Embryonic facial prominence (tissue), 1 donor: ENCODE measurements at regions not wholly inside any gene's neighbourhood (a gene's known extent, or its start where the extent isn't known, plus 50 kb on each side); places are given as distances from the start of the nearest gene placed in this dataset.

Experiments
- DNase-seq: peaks from one replicate; pipeline ENCODE4 v3.0.0-alpha.2; 2016; ENCODE audit errors: extremely low spot score

DNA sequence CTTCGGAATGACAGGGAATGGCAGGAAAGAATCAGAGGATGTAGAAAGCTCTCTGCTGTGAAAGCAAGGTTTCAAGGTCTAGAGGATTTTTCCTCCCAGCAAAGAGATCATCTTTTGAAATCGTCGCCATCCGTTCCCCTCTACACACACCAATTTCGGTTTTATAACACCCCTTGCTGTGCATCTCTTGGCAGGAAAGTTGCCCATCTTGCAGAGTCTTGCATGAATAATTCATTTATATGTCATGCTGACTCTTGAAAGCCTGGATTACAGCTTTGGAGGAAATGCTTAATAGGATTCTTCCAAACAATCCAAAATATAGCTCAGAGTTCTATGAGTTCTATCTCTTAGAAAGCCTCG, 262.7 kb downstream of the CHL1 start:
- no peak for DNase-seq

DNA sequence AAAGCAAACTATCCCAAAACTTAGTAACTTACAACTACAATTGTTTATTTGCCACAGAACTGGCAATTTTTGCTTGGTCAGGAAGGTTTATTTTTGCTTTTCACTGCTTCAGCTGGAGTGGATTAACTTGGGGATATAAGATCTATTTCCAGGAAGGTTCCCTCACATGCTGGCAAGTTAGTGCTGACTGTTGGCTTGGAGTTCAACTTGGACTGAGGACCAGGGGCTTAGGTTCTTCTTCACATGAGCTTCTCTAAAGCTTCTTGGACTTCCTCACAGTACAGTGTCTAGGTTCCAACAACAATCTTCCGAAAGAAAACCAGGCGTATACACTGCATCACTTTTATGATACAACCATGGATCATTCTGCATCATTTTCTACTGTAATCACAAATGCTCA, 264.4 kb downstream of the CHL1 start:
- DNase-seq = no peak

DNA sequence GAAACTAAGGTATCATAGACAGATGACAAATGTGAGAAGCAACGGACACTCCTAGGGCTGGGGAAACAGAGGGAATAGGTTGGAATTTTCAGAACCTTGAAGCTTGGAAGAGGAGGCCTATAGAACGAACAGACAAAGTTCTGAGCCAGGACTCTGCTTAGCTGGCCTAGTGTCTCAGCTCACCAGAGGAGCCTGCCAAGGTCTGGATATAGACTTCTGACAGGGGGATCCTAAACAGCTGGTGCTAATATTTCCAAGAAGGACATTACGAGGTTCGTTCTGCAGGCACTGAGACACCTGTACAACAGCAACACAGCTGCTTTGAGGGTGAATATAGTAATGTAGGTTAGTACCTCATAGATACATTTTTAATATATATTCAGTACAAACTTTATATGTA, 266.3 kb downstream of the CHL1 start:
- DNase-seq = no peak

DNA sequence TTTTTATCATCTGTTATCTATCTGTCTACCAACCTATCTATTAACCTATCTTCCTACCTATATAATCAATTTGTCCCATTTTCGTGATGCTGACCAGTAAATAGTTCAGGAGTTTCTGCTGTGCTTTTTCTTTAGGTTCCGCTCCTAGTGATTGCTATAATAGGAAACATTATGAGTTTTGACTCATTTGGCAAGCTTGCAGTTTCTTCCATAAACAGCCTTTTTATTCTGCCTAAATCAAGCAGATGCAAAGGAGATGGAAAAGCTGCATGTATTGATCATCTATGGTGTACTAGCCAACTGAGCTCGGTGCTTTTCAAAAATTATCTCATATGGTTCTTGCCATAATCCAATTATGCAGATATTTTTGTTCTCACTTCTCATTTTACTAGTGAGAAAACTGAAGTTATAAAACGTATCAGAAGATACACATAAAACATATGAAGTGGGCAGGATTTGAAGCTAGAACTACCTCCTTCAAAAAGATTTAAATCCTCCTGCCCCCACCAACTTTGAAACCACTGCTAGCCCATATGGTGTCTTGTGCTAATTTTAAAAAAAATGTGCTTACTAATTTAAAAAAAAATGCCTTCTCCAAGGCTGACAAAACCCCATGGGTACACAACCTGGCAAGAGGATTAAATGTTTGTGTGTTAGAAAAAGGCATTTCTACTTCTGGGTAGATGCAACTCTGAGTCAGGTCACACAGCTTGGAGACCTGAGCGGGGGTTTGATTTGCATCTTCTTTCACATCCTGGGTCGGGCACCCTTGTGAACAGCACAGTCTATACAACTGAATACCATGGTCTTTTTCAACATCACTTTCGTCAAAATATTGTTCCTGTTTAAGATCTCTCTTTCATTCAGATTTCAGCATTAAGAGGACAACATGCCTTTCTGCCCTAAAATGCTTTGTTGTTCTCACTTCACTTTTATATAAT, 267.0 kb downstream of the CHL1 start:
- no peak for DNase-seq

DNA sequence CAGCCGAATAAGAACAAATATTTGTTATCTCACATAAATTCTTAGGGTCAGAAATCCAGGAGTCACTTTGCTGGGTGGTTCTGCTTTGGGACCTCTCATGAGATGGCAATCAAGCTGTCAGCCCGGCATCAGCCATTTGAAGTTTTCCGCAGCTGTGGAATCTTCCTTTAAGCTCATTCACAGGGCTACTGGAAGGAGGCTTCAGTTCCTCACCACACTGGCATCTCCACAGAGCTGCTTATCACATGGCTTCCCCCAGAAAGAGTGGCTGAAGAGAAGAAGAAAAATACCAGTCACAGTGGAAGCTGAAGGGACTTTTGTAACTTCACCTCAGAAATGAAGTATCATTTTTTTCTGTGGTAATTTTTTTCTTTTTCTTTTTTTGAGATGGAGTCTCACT, 267.7 kb downstream of the CHL1 start:
- no peak for DNase-seq

DNA sequence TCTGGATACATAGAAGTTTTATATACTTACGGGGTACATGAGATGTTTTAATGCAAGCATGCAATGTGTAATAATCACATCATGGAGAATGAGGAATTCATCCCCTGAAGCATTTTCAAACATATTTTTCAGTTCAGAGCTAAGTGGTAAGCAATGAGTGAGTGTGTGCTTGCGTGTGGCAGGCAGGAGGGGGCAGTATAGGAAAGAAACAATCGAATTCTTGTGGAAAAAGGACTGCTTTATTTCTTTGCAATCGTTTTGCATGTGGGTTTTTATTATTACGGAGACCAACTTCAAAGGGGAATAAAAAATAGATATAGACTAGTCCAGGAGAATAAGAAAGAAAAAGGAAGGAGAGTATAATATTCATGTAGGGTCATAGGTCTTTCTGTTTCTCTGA, 271.6 kb downstream of the CHL1 start:
- DNase-seq = no peak

DNA sequence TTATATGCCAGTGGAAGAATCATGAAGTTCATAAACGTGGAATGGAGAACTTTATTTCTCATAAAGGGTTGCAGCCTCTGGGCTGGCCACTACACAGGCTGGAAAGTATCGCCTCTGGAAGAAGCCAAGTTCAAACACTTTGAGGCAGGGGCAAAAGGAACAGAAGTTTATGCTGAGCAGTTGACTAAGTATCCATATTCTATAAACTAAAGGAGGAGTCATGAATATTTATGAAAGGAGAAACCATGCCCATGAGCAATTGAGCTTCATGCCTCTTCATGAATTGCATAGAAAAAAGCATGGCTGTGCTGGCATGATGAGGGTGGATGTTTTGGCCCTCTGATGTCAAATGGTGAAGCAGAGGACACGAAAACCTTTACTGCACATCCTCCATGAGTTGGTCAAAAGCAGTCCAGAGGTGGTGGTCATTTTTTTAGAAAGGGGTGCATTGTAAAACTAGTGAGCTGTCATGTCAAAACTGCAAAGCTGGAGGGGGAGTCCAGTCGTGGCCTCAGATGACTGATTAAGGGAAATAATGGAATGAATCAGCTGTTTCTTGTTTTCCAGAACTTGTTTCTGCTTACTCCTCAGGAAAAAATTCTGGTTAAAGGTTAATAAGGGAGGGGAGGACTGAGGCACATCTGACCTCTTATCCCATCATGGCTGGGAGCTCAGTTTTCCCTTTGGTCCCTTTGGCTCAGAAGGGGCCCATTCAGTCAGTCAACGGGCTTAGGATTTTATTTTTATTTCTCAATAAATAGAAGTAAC, 276.7 kb downstream of the CHL1 start:
- no peak for DNase-seq

DNA sequence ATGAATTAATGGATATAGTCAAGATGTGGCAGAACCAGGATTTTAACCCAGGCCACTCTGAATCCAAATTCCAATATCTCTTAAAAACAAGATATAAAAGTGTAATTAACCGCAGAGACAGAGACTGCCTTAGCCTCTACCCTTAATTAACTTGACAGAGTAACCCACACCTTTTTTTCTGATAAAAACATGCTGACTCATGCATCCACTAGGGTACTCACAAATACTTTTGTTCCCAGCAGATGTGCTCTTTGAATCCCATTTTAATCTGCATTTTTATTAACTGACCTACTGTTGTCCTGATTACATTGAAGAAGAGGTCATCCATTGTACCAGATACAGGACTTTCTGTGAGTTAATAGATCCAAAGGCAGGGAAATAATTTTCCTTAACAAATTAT, 278.3 kb downstream of the CHL1 start:
- no peak for DNase-seq

DNA sequence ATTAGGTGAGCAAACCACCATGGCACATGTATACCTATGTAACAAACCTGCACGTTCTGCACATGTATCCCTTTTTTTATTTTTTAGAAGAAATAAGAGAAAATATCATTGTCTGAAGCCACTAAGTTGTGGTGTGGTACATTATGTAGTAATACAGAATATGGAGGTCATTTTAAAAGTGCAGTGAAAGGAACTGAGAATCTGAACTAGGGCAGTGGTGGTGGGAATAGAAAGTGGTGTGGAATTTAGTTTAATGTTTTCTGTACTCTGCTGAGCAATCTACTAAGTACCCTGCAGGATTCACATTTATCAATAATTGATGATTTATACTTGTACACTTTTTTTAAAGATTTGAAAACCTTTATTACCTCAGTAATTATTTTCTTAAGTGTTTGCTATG, 283.5 kb downstream of the CHL1 start:
- no peak for DNase-seq

DNA sequence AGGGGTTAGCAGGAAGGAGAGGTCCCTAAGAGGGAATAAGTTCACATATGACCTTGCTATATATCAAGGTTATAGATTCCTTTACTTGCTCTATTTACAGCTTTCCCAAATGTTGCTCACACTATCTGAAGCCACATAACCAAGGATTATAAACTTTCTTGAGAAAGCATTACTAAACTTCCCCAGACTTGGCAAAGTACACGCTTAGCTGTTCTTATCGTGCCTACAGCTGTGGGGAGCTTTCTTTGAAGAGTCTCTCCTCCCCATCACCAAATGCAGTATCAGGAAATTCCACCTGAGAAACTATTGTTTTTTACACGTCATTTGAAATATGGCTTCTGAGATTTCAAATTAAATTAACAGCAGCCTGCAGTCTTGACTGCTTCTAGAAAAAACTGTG, 284.5 kb downstream of the CHL1 start:
- DNase-seq = no peak

DNA sequence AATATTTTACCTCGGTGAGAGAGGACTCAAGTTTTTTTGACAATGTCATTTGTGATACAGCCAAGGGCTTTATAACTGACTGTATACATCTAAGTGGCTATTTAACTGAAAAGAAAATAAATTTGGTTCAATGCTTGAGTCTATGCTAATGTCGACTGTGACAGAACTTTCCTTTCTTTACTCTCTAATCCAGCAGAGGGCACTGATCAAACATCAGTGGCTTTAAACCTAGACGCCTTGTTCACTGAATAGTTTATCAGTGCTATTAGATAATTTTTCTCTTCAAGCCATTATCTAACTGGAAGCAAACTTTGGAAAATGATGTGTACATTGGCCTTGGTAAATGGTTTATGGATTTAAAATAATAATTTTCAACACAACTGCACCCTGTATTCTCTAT, 285.1 kb downstream of the CHL1 start:
- DNase-seq = no peak

DNA sequence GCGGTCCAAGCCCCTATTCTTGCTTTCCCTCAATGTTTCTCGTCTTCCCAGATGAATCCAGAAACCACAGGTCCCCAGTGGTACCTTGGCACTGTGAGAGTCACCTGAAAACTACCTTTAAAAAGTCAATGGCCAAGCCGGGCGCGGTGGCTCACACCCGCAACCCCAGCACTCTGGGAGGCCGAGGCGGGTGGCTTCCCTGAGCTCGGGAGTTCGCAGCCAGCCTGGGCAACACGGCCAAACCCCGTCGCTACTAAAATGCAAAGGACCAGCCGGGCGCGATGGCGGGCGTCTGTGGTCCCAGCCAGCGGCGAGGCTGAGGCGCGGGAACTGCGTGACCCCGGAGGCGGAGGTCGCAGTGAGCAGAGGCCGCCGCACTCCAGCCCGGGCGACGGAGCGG, 285.9 kb downstream of the CHL1 start:
- DNase-seq = no peak

DNA sequence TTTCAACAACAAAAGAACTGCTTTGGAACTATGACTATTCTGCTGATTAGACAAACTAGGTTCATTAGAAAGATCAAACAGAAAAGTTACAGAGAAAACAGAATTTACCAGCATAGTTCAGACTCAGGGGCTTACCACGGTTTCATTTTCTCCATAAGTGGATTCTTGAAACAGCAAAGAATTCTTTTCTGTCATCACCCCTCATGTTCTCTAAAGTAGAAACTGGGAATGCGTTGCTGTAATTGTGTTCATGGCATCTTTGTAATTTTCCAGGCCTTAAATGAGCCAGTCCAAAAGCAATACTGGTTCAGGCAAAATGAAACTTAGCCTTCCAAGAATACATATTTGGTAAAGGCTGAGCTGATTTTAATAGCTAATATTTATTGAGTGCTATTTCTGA, 287.8 kb downstream of the CHL1 start:
- no peak for DNase-seq

DNA sequence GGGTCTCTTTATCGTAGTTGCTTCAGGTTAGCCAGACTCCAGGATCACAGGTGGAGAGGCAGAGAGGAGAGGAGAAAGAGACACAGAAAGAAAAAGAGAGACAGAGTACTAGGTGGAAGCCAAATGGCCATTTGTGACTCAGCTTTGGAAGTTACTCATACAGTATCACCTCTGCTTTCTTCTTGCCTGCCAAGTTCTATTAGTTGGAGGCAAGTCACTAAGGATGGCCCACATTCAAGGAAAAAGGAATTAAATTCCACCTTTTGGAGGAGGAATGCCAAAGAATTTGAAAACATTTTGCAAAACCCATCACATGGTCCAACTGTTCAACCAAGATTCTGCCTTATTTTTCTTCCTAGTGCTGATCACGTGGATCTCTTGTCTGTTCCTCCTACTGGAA, 291.1 kb downstream of the CHL1 start:
- no peak for DNase-seq

DNA sequence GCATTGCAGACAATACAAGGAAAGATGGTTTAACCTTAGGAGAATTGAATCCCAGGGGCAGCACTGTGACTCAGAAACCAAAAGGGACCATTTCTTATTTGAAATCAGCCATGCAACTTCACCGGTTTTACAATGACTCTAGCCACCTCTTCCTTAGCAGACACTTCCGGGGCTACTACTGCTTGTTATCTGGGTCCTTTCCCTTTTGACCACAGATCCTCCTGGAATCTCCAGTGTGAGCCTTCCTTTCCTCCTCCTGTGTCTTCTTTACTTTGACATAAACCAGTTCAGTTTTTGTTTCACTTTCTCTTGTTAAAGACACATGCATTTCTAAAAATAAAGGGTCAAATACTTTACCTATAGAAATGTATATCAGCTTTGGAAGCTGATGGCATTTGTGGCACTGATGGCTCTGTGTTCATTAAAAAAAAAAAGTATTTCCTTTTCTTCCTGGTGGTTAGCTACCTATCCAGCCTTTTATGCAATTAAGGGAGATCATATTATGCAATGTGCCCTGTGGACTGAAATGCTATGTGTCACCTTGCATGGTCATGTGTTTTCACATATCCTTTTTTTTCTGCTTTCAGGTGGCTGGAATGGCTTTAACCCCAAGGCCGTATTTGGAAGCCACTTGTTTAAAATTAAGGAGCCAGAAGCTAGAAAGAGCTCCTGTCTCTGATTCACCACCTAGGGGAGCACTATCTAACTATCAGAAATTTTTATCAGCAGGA, 296.2 kb downstream of the CHL1 start:
- no peak for DNase-seq

DNA sequence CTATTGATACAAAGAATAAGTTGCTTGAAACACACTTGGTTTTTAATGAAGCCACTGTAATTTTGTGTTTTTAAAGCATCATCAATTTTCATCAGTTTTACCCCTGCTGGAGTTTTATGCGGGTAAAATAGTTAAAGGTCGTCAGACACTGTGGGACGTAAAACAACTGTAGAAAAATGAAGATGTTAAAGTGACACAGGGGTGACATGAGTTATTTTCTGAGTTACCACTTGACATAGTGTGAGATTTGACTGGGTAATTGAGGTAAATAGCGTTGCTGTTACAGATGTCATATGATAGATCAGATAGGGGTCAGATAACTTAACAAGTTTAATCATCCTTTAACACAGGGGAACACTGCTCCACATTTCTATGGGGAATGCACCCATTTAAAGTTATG, 297.6 kb downstream of the CHL1 start:
- no peak for DNase-seq

DNA sequence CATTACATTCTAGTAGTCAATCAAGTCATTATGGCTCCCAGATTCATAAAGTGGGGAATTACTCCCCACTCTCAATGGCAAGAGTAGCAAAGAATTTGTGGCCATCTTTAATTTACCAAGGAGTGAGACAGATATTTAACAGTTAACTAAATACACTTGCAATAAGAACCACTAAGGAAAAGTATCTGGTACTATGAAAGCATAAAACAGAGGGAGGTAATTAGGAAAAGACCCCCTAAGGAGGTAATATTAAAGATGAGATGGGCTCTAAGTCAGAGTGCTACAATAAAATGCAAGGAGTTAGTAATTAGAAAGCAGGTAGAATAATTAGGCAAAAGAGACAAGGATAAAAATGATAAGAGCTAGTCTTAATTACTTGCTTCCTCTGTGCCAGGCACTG, 301.9 kb downstream of the CHL1 start:
- no peak for DNase-seq

DNA sequence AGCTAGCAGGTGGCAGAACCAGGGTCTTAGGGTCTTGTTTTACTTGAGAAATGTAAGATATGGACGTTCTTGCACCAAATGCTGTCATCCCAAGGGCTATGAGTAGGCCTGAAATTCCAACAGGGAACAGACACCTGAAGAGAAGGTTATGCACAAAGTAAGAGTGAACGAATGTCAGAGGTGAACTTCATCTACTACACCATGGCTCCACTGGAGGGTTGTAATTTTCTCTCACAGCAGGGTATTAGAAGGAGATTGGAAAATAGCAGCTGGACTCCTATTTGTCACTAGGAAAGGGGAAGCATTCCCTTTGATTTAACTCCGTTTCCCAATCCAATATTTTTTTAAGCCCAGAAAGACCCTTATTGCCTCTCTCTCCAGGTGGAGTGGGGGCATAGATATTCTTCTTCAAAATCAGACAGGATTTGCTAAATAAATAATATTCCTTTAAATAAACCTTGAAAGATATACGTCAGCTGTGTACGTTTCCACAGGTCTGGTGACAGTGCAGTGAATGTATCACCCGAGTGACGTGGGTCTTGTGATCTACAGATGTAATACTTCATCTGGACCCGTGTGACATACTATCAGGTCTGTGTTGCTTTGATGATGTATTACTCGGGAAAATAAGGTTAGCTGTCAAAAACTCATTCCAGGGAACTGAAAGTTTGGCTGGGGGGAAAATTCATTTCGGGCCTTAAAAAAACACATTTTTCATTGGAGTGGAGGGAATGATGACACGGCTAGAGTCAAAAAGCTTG, 302.6 kb downstream of the CHL1 start:
- no peak for DNase-seq

DNA sequence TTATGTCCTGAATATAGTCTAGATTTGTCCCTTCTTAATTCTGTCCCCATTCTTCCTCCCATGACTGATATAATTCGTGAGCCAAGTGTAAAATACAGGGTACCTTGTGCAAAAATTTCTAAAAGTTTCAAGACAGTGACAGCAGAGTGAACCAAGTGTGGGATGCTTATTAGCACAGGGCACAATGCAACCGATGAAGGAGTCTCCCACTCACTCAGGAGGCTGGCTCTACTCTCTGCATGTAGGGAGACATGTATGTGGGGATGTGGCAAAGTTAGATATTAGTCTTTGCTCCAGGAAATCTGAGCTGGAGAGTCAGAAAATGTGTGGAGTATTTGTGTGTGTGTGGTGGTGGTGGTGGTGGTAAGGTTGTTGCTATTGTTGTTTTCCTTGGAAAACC, 305.9 kb downstream of the CHL1 start:
- no peak for DNase-seq

DNA sequence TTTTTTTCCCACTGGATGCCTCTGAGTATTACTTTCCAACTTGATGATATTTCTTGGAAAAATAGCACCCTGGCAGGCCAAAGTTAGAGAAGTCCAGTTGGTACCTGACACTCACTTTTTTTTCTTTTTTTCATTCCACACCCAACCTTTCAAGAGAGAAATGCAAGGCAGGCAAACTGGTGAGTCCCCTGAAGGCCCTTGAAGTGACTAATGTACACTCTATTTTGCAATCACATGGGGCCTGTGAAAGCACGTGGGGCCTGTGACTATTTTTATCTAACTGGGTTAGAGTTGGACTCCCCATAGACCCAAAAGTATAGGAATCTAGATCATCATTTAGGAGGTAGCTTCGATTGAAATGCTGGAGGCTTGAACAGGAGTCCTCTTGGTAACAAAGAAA, 316.7 kb downstream of the CHL1 start:
- DNase-seq = no peak

DNA sequence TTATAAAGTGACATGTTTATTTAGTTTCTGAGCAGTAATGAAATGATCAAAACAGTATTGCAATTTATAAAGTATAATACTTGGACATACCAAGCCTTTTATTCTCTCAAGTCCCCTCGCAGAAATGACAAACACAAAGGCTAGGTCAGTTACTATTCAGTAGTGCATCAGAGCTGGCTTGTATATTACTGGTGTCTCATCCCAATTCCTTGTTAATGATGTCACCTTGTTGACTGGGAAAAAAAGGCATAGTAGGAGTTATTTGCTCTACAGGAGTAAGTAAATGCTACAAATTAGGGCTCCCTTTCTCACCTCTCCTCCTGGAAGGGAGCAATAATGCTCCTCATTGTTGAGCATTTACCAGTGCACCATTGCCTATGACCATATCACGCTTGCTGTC, 317.6 kb downstream of the CHL1 start:
- DNase-seq = no peak

DNA sequence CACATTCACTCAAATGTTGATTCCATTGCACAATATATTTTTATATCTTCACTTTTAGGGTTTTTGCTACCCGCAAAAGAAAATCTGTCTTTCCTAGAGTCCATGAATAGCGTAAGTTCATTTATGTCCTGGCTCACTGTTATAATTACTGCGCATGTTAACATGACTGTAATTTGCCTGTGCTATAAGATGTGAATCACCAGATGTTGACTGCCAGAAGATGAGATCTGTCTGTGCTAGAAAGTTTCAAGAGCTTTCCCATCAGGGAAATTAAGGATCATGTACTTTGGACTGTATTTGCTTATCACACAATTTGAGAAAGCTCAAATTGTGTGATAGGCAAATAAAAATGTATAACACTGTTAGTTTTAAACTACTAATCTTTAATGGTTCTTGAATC, 322.5 kb downstream of the CHL1 start:
- DNase-seq = no peak
